Neural crest cell (in vitro differentiated cells): ENCODE measurements at regions not wholly inside any gene's neighbourhood (a gene's known extent, or its start where the extent isn't known, plus 50 kb on each side); places are given as distances from the start of the nearest gene placed in this dataset.

Source experiments
- DNase-seq: peaks from one replicate; pipeline ENCODE4 v3.0.0; 2021; ENCODE audit warnings: low read depth, mixed read lengths, low spot score
- H3K27ac Mint-ChIP-seq: one replicate; pipeline ENCODE4 v1.8.0; 2021; ENCODE audit warnings: mild to moderate bottlenecking, mixed read lengths; ENCODE audit not compliant: unreplicated experiment
- H3K27me3 Mint-ChIP-seq: 2 replicates; pipeline ENCODE4 v1.8.0; 2021; ENCODE audit warnings: low read depth, mild to moderate bottlenecking, mixed read lengths
- H3K36me3 Mint-ChIP-seq: 2 replicates; pipeline ENCODE4 v1.8.0; 2021; ENCODE audit warnings: low read depth, mild to moderate bottlenecking, mixed read lengths
- H3K4me1 Mint-ChIP-seq: 2 replicates; pipeline ENCODE4 v1.8.0; 2021; ENCODE audit warnings: mixed read lengths
- H3K4me3 Mint-ChIP-seq: one replicate; pipeline ENCODE4 v1.8.0; 2021; ENCODE audit warnings: mild to moderate bottlenecking, mixed read lengths
- H3K9me3 Mint-ChIP-seq: 2 replicates; pipeline ENCODE4 v1.8.0; 2021; ENCODE audit warnings: mixed read lengths
- CTCF ChIP-seq: fragments of 200-600 bp; sonication (generic); conservative IDR thresholded peaks from 2 replicates; pipeline ENCODE4 v1.5.0; 2021; ENCODE audit warnings: antibody characterized with exemption, mild to moderate bottlenecking

GRCh38 chr10:3347413-3348182, 175.0 kb upstream of the PITRM1 start:
- peaks cover 3% of the 10 kb centered on the region for H3K9me3 Mint-ChIP-seq

GRCh38 chr10:3346851-3347250, 174.3 kb upstream of the PITRM1 start:
- Mint-ChIP-seq H3K27ac (no peak overlapping the region), H3K36me3 (no peaks in the 10 kb centered on the region), H3K4me3 (no peak overlapping the region), H3K27me3 (no peaks in the 10 kb centered on the region), H3K4me1 (peaks cover 27% of the 10 kb centered on the region), H3K9me3 (peaks cover 3% of the 10 kb centered on the region)
- TF ChIP-seq CTCF, result no peak
- DNase-seq, result no peak

More at GRCh38 chr10:3347413-3348182, 175.0 kb upstream of the PITRM1 start:
- Mint-ChIP-seq H3K27me3 (no peaks in the 10 kb centered on the region), H3K27ac (no peak overlapping the region), H3K4me1 (peaks cover 24% of the 10 kb centered on the region), H3K36me3 (no peaks in the 10 kb centered on the region), H3K4me3 (no peak overlapping the region)
- no peak for DNase-seq
- TF ChIP-seq CTCF, result no peak

- no peaks in the 10 kb centered on the region for H3K9me3 Mint-ChIP-seq
- TF ChIP-seq CTCF, result no peak
- no peak for DNase-seq
- no peak overlapping the region for H3K4me3 Mint-ChIP-seq
- H3K4me1 Mint-ChIP-seq, result peaks cover 35% of the 10 kb centered on the region
- no peaks in the 10 kb centered on the region for H3K36me3 Mint-ChIP-seq
- no peaks in the 10 kb centered on the region for H3K27me3 Mint-ChIP-seq
- H3K27ac Mint-ChIP-seq, result no peak overlapping the region
These were observed 170.2 kb upstream of the PITRM1 start for GRCh38 chr10:3342771-3343170.

- Mint-ChIP-seq H3K27me3 (no peaks in the 10 kb centered on the region), H3K36me3 (no peaks in the 10 kb centered on the region), H3K9me3 (no peaks in the 10 kb centered on the region), H3K4me3 (no peak overlapping the region), H3K27ac (no peak overlapping the region), H3K4me1 (peaks cover 23% of the 10 kb centered on the region)
- no peak for DNase-seq
- TF ChIP-seq CTCF, result no peak
These were observed 167.6 kb upstream of the PITRM1 start for GRCh38 chr10:3340127-3340730.

- no peaks in the 10 kb centered on the region for H3K27me3 Mint-ChIP-seq
- DNase-seq, result no peak
- no peaks in the 10 kb centered on the region for H3K36me3 Mint-ChIP-seq
- H3K9me3 Mint-ChIP-seq, result no peaks in the 10 kb centered on the region
- peaks cover 23% of the 10 kb centered on the region for H3K4me1 Mint-ChIP-seq
- H3K27ac Mint-ChIP-seq, result no peak overlapping the region
- TF ChIP-seq CTCF, result no peak
- no peak overlapping the region for H3K4me3 Mint-ChIP-seq
These were observed 167.0 kb upstream of the PITRM1 start for GRCh38 chr10:3339531-3339950.
